ENCODE measurements at regions not wholly inside any gene's neighbourhood (a gene's known extent, or its start where the extent isn't known, plus 50 kb on each side); places are given as distances from the start of the nearest gene placed in this dataset.
"Not testable (repeated sequence)": the region's sequence is repeated elsewhere in the genome, so short reads cannot be mapped to it uniquely, and the experiment has no call there.

DNA sequence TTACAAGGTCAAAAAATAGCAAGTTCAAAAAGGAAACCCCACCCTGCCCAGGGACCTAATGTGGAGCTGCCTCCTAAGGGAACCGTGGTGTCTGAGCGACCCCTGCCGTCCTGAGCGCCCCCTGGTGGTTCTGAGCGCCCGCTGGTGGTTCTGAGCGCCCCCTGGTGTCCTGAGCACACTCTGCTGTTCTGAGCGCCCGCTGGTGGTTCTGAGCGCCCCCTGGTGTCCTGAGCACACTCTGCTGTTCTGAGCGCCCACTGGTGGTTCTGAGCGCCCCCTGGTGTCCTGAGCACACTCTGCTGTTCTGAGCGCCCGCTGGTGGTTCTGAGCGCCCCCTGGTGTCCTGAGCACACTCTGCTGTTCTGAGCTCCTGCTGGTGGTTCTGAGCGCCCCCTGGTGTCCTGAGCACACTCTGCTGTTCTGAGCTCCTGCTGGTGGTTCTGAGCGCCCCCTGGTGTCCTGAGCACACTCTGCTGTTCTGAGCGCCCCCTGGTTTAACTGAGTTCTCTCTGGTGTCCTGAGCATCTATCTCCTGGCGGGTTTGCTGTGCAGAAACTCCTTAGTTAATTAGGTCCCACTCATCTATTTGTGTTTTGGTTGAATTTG, 1137.5 kb downstream of the TMEM121 start:
- H3K27me3 ChIP-seq; H3K9me3 ChIP-seq; H3K4me3 ChIP-seq; DNase-seq (ENCODE audit: low spot score in 2 of 2); H3K4me1 ChIP-seq; H3K27ac ChIP-seq; H3K36me3 ChIP-seq; intact Hi-C loops (cut with DNase I): not testable (repeated sequence)
- TF ChIP-seq, protein P1, sequence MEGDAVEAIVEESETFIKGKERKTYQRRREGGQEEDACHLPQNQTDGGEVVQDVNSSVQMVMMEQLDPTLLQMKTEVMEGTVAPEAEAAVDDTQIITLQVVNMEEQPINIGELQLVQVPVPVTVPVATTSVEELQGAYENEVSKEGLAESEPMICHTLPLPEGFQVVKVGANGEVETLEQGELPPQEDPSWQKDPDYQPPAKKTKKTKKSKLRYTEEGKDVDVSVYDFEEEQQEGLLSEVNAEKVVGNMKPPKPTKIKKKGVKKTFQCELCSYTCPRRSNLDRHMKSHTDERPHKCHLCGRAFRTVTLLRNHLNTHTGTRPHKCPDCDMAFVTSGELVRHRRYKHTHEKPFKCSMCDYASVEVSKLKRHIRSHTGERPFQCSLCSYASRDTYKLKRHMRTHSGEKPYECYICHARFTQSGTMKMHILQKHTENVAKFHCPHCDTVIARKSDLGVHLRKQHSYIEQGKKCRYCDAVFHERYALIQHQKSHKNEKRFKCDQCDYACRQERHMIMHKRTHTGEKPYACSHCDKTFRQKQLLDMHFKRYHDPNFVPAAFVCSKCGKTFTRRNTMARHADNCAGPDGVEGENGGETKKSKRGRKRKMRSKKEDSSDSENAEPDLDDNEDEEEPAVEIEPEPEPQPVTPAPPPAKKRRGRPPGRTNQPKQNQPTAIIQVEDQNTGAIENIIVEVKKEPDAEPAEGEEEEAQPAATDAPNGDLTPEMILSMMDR (IDR thresholded peaks at IDR 0.05) = peak in 1 of 3 experiments; percentile 11

DNA sequence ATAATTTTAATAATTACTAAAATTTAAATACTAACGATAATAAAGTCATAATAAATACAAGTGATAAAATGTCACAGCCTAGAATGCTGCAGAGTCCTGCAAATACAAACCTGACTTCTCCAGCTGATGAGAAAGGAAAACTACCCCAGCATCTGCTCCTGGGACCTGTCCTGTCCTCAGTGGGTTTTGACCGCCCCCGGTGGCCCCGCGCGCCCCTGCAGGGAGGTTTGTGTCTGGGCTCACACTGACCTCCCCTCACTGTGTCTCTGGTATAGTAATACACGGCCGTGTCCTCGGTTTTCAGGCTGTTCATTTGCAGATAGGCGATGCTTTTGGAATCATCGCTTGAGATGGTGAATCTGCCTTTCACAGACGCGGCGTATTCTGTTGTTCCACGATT, 1139.4 kb downstream of the TMEM121 start:
- Histone ChIP-seq H3K27me3 (no peaks in the 10 kb centered on the region), H3K36me3 (no peaks in the 10 kb centered on the region), H3K27ac (no peak overlapping the region), H3K4me3 (no peak overlapping the region), H3K9me3 (no peaks in the 10 kb centered on the region), H3K4me1 (no peaks in the 10 kb centered on the region)
- intact Hi-C loops (cut with DNase I) = no loop called here
- DNase-seq (ENCODE audit: low spot score in 2 of 2) = no peak
- TF ChIP-seq, protein P1 (IDR thresholded peaks at IDR 0.05) = no peak

DNA sequence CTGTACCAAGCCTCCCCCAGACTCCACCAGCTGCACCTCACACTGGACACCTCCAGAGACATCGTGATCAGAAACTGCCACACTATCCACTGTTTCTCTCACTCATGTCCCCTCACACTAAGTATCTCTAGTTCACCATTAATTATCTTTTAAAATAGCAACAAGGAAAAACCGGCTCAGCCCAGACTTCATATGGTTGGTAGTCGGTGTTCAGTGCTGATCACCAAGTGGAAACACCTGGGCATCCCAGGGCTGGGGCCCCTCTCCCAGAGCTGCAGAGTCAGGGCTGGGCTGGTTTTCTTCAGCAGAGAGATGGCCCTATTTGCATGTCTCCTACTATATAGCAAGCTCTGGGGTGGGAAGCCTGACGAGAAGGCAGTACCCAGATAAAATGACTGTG, 1140.0 kb downstream of the TMEM121 start:
- Histone ChIP-seq H3K4me3 (no peak overlapping the region), H3K27ac (no peak overlapping the region), H3K27me3 (no peaks in the 10 kb centered on the region), H3K36me3 (no peaks in the 10 kb centered on the region), H3K9me3 (no peaks in the 10 kb centered on the region), H3K4me1 (no peaks in the 10 kb centered on the region)
- intact Hi-C loops (cut with DNase I) = no loop called here
- DNase-seq (ENCODE audit: low spot score in 2 of 2) = no peak
- TF ChIP-seq, protein P1 (IDR thresholded peaks at IDR 0.05) = no peak

DNA sequence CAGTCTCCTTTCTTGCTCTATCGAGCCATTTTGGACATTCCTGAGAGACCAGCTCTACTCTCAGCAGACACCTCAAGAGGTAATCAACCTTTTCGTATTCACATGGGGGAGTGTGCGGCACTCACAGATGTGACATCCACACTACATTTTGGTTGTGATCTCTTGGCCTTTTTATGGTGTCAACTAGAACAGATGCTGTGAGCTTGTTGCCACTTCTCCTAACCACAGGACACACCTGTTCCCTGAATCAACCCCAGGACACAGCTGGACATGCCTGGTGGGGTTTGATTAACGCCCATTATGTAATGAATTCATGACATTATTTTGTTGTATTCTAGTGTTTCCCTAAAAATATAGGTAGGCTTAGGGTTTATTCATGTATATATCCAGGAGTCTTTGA, 1143.6 kb downstream of the TMEM121 start:
- intact Hi-C loops (cut with DNase I) = no loop called here
- H3K4me3 ChIP-seq = no peak overlapping the region
- TF ChIP-seq, protein P1 (IDR thresholded peaks at IDR 0.05) = no peak

DNA sequence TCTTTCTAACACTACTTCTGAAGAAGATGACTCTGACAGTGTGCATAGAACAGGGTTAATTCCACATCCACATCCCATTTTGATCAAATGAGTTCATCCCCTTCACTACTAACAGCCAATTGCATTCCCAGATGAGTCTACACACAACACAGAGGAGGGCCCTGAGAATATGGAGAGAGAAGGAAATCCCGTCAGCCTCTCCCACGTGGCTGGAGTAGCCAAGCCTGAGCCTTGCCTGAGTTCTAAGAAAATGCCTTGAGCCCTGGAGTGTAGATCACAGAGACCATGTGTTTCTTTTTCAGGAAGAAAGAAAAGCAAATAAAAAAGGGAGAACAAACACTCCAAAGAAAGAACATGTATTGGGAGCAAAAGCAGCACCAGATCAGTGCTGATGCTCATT, 1147.7 kb downstream of the TMEM121 start:
- H3K4me3 ChIP-seq; DNase-seq (ENCODE audit: low spot score in 2 of 2); H3K4me1 ChIP-seq; H3K36me3 ChIP-seq; intact Hi-C loops (cut with DNase I); H3K27ac ChIP-seq; H3K9me3 ChIP-seq; H3K27me3 ChIP-seq: not testable (repeated sequence)

More for the DNA sequence above, 1143.6 kb downstream of the TMEM121 start:
- no peaks in the 10 kb centered on the region for H3K36me3 ChIP-seq
- no peaks in the 10 kb centered on the region for H3K4me1 ChIP-seq
- no peak for DNase-seq (ENCODE audit: low spot score in 2 of 2)
- H3K27me3 ChIP-seq = no peaks in the 10 kb centered on the region
- H3K27ac ChIP-seq = no peak overlapping the region
- no peaks in the 10 kb centered on the region for H3K9me3 ChIP-seq

DNA sequence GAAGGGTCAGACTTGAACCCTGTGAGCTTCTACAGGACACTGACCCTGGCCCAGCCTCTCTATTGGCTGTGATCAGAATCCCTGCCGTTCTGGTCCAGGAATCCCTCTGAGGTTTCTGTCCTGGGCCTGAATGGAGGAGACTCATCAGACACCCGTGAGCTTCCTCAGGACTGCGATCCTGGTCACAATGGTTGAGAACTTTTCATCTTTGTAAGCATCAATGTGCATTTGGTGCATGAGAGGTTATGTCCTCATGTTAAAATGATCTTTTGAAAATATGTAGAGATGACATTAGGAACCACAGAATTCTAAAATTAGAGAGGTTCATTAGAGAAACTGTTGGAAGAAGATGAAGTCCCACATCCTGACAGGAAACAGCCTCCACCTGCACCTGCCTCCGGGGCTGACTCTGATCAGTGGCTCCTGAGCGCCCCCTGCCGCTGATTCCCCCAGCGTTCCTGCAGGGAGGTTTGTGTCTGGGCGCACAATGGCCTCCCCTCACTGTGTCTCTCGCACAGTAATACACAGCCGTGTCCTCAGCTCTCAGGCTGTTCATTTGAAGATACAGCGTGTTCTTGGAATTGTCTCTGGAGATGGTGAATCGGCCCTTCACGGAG, 1148.2 kb downstream of the TMEM121 start:
- DNase-seq (ENCODE audit: low spot score in 2 of 2); H3K27me3 ChIP-seq; intact Hi-C loops (cut with DNase I); H3K9me3 ChIP-seq; H3K4me3 ChIP-seq; H3K36me3 ChIP-seq; H3K4me1 ChIP-seq; H3K27ac ChIP-seq: not testable (repeated sequence)

DNA sequence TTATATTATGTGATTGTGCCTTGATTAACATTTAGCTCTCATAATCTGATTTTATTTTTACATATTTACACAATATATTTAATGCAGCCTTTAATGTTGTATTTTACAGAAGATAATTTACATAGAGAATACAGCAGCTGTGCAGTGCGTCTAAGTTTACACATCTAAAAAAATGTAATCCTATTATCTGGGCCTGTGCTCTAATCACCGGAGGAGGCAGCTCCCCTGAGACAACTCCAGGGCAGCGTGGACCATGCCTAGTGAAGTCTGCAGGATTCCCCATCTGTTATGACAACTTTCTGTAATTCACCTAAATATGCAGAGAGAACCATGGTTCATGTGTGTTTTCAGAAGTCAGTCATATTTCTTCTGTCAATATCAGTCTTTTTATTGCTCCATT, 1149.3 kb downstream of the TMEM121 start:
- H3K36me3 ChIP-seq; H3K9me3 ChIP-seq; H3K27ac ChIP-seq; H3K4me3 ChIP-seq; H3K27me3 ChIP-seq; DNase-seq (ENCODE audit: low spot score in 2 of 2); H3K4me1 ChIP-seq; intact Hi-C loops (cut with DNase I): not testable (repeated sequence)

Measured in ascending aorta (tissue), 2 donors.